ENCODE measurements at regions not wholly inside any gene's neighbourhood (a gene's known extent, or its start where the extent isn't known, plus 50 kb on each side); places are given as distances from the start of the nearest gene placed in this dataset.
"Not testable (repeated sequence)": the region's sequence is repeated elsewhere in the genome, so short reads cannot be mapped to it uniquely, and the experiment has no call there.

DNA sequence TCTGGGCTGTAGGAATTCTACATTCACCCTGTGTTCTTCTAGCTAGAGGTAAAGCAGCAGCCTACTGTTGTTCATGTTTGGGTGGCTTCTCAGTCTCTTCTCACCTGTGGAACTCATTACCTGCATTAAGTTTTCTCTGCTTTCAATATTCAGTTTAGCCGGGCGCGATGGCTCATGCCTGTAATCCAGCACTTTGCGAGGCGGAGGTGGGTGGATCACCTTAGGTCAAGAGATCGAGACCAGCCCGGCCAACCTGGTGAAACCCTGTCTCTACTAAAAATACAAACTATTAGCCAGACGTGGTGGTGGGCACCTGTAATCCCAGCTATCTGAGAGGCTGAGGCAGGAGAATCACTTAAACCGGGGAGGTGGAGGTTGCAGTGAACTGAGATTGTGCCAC lies 139.8 kb upstream of the UBE2E3 start:
- DNase-seq (ENCODE audit: low read depth in 3 of 3, low spot score in 2 of 3), result no peak

DNA sequence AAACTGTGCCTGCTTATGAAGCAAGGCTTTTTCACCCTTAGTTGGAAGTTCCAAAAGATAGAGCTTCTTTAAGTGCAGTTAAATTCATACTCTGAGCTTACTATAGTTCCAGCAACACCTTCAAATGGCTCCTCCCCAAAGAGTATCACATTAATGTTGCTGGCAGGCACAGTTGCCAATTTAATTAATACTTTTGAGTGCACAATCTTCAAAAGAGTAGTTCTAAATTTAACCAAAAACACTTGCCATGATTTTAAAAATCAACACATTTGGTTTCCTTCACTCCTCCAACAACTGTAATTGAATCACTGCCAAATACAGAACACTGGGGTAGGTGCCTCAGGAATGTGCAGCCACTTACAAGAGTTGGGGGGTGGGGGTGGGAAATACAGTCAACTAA lies 150.6 kb upstream of the UBE2E3 start:
- no peak for DNase-seq (ENCODE audit: low read depth in 3 of 3, low spot score in 2 of 3)

DNA sequence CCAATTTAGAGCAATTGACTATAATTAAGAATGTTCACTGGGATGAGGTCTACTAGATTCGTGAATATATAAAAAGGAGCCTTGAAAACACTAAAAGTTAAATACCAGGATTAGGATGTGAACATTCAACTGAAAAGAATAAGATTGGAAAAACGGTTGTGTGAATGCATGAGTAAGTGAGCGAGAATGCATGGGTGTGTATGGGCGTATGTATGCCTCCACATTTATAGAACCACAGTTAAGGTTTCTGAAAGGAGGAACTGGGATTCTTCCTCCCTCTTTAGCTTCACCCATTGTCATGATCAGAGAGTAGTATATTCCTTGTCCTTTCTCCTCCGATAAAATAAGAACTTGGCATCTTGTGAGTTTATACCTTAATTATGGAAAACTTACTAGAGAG lies 151.1 kb upstream of the UBE2E3 start:
- no peak for DNase-seq (ENCODE audit: low read depth in 3 of 3, low spot score in 2 of 3)

DNA sequence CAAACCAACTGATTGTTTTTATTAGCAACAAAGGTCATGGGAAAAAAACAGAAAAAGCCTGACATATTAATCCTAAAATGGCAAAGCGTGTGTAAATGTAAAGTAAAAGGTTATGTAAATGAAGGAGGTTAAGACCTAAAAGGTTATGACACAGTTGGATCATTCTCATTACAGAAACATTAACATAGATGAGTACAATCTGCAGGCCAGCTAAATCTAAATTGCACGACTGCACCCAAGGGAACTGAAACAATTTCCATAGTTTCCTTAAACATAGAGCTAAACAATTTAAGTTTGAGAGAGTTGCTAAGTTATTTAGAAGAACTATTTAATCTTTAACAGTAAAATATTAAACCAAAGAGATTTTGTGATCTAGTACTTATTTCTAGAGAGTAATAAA lies 151.6 kb upstream of the UBE2E3 start:
- no peak for DNase-seq (ENCODE audit: low read depth in 3 of 3, low spot score in 2 of 3)

DNA sequence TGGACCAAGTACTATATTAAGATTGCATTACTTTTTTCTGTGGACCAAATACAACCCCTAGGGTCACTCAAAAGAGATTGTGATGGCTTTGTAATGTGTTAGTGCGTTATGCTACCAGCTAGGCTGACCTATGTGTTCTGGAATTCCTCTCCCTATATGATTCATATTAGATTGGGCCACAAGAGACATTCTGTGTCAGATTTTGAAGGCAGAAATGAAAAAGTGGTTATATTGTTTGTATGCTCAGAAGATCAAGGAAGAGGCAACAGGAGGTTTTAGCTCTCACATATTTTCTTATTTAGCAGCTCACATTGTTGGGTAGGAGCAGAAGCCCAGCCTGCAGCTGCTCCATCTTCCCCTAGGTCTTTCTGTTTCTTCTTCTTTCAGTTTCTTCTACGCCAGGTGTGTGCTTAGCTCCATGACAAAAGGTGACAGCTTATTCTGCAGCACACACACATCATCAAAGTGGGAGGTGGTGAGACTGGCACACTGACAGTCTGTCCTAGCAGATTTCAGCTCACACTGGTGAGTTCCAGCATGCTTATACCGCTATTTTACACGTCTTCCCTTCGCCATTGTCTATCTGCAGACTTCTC lies 156.8 kb upstream of the UBE2E3 start:
- DNase-seq (ENCODE audit: low read depth in 3 of 3, low spot score in 2 of 3), result no peak

DNA sequence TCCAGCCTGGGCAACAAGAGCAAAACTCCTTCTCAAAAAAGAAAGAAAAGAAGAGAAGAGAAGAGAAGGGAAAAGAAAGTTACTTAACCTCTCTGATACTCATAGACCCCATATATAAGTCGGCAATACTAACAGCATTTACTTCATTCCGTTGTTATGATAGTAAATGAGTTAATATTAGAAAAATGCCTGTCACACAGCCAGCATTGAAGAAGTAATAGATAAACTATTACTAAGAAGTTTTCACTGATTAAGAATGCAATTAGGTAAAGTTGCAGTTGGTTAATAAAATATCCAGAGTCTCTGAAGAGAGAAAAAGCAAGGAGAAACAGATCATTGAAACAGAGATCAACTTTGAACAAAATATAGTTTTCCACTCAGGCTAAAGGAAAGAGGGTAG lies 161.3 kb upstream of the UBE2E3 start:
- DNase-seq (ENCODE audit: low read depth in 3 of 3, low spot score in 2 of 3), result no peak

DNA sequence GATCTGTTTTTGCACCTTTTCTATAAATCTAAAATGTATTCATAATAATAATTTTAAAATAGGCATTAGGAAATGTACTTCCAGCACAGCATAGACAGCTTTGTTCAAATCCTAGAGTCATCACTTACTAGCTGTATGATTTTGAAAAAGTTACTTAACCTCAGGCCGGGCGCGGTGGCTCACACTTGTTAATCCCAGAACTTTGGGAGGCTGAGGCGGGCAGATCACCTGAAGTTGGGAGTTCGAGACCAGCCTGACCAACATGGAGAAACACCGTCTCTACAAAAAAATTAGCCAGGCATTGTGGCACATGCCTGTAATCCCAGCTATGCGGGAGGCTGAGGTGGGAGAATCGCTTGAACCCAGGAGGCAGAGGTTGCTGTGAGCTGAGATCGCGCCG lies 161.7 kb upstream of the UBE2E3 start:
- not testable (repeated sequence) for DNase-seq (ENCODE audit: low read depth in 3 of 3, low spot score in 2 of 3)

DNA sequence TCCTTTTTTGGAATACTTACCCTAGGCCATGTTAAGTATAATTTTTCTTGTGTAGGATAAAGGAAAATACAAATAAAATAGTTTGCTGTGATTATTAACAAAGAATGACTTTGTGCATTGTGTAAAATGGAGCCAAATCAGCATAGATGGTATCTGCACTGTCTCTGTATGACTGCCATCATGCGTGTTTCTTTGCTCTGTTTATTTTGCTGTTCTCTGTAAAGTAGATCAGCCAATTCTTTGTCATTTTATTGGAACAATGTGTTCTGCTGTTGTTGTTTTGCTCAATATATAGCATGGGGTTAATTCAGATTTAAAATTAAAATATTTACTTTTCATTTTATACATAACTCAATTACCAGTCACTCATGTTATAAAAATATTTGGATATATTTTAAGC lies 181.3 kb upstream of the UBE2E3 start:
- DNase-seq (ENCODE audit: low read depth in 3 of 3, low spot score in 2 of 3), result no peak

DNA sequence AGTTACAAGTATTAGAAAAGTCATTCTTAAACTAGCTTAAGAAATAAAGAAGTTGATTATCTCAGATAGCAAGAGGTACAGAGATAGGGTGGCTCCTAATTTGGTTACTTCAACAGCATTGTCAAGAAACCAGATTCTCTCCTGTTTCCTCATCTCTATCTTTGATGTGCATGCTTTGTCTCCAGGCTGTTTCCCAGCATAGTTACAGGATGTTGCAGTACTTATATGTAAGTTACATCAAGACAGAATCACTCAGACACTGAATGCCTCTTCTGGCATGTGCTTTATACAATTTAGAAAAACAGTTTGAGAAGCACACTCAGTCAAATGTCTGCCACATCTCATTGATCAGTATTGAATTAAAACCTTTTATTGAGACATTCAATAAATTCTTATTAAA lies 189.5 kb upstream of the UBE2E3 start:
- no peak for DNase-seq (ENCODE audit: low read depth in 3 of 3, low spot score in 2 of 3)

DNA sequence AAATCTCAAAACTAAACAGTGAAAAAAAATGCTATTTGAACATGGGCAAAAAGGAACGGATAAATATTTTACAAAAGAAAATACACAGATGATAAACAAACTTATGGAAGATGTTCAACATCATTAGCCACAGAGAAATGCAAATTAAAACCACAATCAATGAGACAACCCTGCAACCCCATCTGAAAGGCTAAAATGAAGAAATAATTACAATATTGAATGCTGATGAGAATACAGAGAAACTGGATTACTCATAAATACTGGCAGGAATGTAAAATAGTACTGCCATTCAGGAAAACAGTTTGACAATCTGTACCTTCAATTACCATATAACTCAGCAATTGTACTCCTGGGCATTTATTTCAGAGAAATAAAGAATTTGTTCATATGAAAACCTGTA lies 193.1 kb upstream of the UBE2E3 start:
- DNase-seq (ENCODE audit: low read depth in 3 of 3, low spot score in 2 of 3), result no peak

DNA sequence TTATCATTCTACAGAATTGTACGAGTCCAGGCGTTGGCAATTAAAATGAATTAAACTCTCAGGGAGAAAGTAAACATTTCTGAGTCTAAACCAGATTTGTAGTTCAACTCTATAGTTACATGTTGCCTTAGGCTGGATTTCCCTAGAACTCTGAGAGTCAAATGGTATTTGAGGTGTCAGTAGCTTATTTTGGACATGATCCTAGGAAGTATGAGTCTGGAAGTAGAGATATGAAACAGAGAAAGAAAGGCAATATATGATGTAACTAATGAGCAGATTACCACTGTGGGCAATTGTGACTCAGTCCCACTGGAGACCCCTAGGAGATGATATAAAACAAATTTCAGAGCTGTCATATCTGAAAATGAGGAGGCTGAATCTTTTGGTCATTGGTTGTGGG lies 199.1 kb upstream of the UBE2E3 start:
- no peak for DNase-seq (ENCODE audit: low read depth in 3 of 3, low spot score in 2 of 3)

DNA sequence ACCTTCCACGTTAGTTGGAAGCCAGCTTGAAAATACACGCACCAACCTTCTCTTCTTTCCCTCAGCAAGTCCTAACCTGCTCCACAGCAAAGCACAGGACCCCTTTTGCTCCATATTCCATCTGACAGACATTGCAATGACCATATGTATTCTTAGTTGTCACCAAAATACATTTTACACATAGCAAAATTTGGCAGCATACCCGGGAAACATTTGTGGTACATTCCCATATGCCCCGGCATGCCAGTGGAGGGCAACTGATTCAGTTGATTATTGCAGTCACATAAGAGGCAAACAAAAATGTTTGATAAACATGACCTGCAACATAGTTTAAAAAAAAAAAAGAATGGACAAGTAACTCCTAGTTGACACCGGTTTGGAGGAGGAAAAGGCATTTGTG lies 202.1 kb upstream of the UBE2E3 start:
- DNase-seq (ENCODE audit: low read depth in 3 of 3, low spot score in 2 of 3), result no peak

DNA sequence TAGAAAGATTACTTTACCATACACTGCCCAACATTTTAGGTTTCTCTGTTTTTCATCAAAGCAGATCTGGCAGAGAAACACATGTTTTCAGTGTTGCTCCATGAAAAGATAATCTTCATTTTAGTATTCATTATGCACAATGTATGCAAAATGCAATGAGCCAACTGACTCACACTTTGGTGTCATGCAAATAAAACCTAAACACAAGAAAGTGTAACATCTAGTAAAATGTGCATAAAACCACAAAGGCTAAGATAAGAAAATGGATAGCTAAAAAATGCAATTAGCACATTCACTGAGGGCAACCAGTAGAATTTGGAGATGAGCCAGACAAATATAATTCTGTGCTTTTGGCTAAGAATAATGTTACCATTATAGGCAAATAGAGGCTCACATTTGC lies 203.5 kb upstream of the UBE2E3 start:
- DNase-seq (ENCODE audit: low read depth in 3 of 3, low spot score in 2 of 3), result no peak

DNA sequence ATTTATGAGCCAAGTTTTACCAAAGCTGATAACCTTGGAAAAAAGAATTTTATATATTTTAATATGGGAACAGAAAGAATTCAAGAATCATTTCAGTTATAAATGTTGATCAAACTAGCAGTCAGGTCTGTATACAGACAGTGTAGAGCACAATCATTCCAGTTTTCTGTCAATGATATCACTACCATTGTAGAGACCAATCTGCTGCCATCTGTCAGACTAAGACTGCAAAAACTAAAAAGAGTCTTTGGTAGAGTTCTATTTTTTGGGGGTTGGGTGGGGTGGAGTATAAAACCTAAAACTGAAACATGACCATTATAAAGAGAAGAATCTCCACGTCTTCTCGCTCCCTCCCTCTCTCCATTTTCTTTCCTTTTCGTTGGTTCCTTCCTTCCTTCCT lies 204.7 kb upstream of the UBE2E3 start:
- no peak for DNase-seq (ENCODE audit: low read depth in 3 of 3, low spot score in 2 of 3)

DNA sequence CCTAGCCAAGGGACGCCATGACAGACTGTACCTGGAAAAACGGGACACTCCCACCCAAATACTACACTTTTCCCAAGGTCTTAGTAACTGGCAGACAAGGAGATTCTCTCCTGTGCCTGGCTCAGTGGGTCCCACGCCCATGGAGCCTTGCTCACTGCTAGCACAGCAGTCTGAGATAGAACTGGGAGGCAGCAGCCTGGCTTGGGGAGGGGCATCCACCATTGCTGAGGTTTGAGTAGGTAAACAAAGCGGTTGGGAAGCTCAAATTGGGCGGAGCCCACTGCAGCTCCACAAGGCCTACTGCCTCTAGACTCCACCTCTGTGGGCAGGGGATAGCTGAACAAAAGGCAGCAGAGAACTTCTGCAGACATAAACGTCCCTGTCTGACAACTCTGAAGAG lies 215.1 kb upstream of the UBE2E3 start:
- DNase-seq (ENCODE audit: low read depth in 3 of 3, low spot score in 2 of 3), result not testable (repeated sequence)

DNA sequence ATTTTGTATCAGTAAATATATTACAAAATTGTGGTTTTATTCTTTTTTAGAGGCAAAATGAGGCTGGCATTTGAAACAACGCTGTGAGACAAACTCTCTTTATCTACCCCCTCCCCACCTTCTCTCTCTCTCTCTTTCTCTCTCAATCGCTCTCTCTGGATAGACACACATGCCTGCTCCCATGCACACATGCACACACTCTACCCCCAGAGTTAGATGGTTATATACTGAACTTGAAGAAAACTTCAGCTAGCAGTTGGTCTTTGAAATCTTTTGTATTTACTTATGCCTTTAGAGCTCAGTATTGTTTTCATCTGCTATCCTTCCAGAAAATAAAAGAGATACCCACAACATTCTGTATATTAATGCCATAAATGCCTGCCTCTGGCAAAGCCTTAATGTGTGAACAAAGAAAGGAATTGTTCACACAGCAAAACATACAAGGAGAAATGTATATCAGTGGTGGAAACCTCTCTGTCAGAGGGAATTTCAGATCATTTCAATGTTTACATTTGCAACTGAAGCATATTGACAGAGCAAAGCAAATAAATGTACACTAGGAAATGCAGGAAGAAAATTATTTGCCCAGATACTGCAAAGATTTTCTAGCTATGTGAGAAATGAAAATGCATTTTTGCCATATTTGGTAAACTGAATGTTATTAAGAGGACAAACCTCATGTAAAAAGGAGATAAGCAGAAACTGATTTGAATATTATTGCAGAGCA lies 217.0 kb upstream of the UBE2E3 start:
- DNase-seq (ENCODE audit: low read depth in 3 of 3, low spot score in 2 of 3), result no peak

DNA sequence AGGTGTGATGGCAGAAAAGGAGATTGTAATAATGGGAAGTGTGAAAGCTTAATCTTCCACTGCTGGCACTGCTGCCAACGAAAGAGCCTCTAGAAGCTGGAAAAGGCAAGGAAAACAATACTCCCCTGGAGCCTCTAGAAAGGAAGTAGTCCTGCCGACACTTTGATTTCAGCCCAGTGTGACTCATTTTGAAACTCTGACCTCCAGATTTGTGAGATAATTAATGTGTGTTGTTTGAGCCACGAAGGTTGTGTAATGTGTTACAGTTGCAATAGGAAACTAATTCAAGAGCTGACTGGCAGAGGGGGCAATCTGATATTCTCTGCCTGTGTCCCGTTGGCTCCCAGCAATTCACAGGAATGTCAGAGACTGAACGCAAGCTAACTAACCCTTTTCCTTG lies 219.2 kb upstream of the UBE2E3 start:
- DNase-seq (ENCODE audit: low read depth in 3 of 3, low spot score in 2 of 3), result no peak

DNA sequence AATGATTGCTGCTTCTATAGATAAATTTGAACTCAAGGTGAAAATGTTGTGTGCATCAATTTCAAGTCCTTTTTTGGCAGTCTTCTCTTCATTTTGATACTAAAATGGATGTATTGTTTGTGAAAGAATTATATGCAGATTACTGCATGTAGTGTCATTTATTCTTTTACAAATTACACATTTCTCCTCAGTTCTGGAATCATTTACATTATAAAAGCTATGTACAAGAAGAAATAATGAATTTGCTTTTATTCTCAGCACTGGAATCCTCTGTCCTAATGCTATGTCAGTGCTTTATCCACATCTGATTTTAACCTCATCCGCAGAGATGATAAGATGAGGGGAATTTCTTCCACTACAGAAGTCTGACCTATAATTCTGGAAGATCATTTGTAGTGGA lies 220.8 kb upstream of the UBE2E3 start:
- DNase-seq (ENCODE audit: low read depth in 3 of 3, low spot score in 2 of 3), result no peak

DNA sequence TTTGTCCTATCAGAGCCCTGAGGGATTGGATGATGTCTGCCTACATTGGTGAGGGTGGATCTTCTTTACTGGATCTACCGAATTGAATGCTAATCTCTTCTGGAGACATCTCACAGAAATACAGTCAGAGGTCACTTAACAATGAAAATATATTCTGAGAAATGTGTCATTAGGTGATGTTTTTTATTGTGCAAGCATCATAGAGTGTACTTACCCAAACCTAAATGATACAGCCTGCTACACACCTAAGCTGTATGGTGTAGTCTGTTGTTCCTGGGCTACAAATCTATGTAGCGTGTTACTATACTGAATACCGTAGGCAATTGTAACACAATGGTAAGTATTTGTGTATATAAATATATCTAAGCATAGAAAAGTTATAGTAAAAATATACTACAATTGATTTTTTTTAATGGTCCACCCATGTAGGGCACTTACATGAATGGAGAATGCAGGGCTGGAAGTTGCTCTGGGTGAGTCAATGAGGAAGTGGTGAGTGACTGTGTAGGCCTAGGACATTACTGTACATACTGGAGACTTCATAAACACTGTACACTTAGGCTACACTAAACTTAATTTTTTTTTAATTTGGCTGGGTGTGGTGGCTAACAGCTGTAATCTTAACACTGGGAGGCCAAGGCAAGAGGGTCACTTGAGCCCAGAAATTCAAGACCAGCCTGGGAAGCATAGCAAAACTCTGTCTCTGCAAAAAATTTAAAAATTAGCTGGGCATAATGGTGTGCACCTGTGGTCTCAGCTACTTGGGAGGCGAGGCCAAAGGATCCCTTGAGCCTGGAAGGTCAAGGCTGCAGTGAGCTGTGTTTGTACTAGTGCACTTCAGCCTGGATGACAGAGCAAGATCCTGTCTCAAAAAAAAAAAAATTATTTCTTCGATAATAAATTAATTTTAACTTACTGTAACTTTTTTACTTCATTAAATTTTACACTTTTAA lies 226.3 kb upstream of the UBE2E3 start:
- no peak for DNase-seq (ENCODE audit: low read depth in 3 of 3, low spot score in 2 of 3)

DNA sequence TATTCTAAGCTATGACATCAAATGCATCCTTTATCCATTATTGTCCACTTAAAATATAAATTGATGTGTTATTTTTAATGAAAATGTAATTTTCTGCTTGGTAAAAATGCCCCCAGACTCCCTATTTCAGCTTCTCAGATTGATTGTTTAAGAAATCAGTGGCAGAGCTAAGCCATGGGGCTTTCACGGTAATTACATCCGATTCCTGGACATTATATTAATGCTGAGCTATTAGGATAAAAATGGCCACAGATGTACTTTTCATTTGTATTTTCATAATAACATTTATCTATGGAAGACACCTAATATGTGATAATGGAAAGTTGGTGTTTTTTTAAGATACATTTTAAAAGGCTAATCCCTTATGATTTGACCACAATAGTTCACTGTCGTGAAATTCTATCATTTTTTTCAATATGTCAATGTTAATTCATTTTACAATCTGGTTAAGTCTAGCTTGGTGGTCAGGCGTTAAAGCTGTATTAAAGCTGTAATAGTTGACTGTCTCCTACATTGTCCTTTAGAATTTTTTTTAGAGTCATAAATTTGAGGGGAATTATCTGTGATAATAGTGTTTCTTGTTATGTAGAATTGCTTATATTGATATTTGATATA lies 229.0 kb upstream of the UBE2E3 start:
- no peak for DNase-seq (ENCODE audit: low read depth in 3 of 3, low spot score in 2 of 3)

DNA sequence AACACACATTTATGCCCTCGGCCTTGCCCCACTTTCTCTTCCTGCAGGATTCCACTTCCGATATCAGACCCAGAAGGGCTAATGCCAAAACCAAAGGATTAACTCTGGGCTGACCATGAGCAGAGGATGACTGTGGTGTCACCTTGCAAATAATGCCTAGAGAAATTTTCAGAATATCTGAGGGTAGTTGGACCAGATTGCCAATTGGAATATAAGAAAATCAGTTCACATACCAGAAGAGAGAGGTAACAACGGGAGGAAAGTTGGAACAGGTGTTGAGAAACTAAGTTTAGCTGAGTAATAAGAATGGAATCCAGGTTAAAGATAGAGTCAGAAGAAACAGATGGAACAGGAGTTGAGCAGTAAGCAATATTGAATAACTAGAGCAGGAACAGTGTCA lies 232.7 kb upstream of the UBE2E3 start:
- no peak for DNase-seq (ENCODE audit: low read depth in 3 of 3, low spot score in 2 of 3)

Measured in right renal cortex interstitium (tissue), 3 donors.